CD14-positive monocyte (primary cell): ENCODE measurements at regions not wholly inside any gene's neighbourhood (a gene's known extent, or its start where the extent isn't known, plus 50 kb on each side); places are given as distances from the start of the nearest gene placed in this dataset.

Experiments
- DNase-seq, 3 donors: peaks; one replicate each; pipeline ENCODE4 v3.0.0-alpha.2; 2011 to 2022
- H2AFZ ChIP-seq: 2 replicates; pipeline ENCODE4 v1.6.0; 2012; ENCODE audit warnings: mild to moderate bottlenecking, low read depth, low read length, inconsistent platforms; ENCODE audit not compliant: insufficient read depth, poor library complexity, severe bottlenecking
- H3K27ac ChIP-seq, 2 donors: 1 replicate in 1 of 2; 2 replicates in 1 of 2; pipeline ENCODE4 v1.5.1; 2012 to 2013; ENCODE audit warnings: low read length in 2 of 2, control low read depth in 1 of 2, inconsistent platforms in 1 of 2, low read depth in 1 of 2, mild to moderate bottlenecking in 1 of 2
- H3K27me3 ChIP-seq, 2 donors: one replicate each; pipeline versions ENCODE4 v1.6.0 to v1.6.1; 2011 to 2013; ENCODE audit warnings: low read length in 2 of 2; ENCODE audit not compliant: control insufficient read depth in 2 of 2, insufficient read depth in 2 of 2
- H3K36me3 ChIP-seq, 2 donors: replicated peaks in 1 of 2; 1 replicate in 1 of 2; 2 replicates in 1 of 2; pipeline versions ENCODE4 v1.5.1 to v1.6.1; 2012 to 2013; ENCODE audit warnings: low read length in 2 of 2, control low read depth in 1 of 2, inconsistent platforms in 1 of 2, mild to moderate bottlenecking in 1 of 2; ENCODE audit not compliant: insufficient read depth in 2 of 2, control insufficient read depth in 1 of 2
- H3K4me1 ChIP-seq, 2 donors: 1 replicate in 1 of 2; 2 replicates in 1 of 2; pipeline versions ENCODE4 v1.5.1 to v1.6.1; 2012 to 2013; ENCODE audit warnings: low read length in 2 of 2, control low read depth in 1 of 2, inconsistent platforms in 1 of 2, mild to moderate bottlenecking in 1 of 2, moderate library complexity in 1 of 2; ENCODE audit not compliant: insufficient read depth in 2 of 2, control insufficient read depth in 1 of 2
- H3K4me2 ChIP-seq: replicated peaks from 2 replicates; pipeline ENCODE3; 2012; ENCODE audit warnings: low read length, moderate library complexity, mild to moderate bottlenecking; ENCODE audit not compliant: poor library complexity, severe bottlenecking; ENCODE audit errors: extremely low read depth
- H3K4me3 ChIP-seq, 3 experiments: fragments of 200-600 bp in 1 of 3; sonication (generic) in 1 of 3; replicated peaks in 1 of 3; 1 replicate in 2 of 3; 2 replicates in 1 of 3; pipeline ENCODE4 v1.5.1; 2011 to 2013; ENCODE audit warnings: low read length in 3 of 3, mild to moderate bottlenecking in 3 of 3, control low read depth in 2 of 3, low read depth in 2 of 3, inconsistent platforms in 1 of 3, moderate library complexity in 1 of 3
- H3K79me2 ChIP-seq: 2 replicates; pipeline ENCODE4 v1.6.0; 2012; ENCODE audit warnings: mild to moderate bottlenecking, control low read depth, inconsistent platforms, low read length, moderate library complexity; ENCODE audit not compliant: insufficient read depth
- H3K9ac ChIP-seq: 2 replicates; pipeline ENCODE4 v1.6.0; 2017; ENCODE audit warnings: low read length, mild to moderate bottlenecking; ENCODE audit not compliant: insufficient read depth, poor library complexity, severe bottlenecking
- H3K9me3 ChIP-seq, 2 donors: replicated peaks in 1 of 2; 1 replicate in 1 of 2; 2 replicates in 1 of 2; pipeline versions ENCODE4 v1.5.1 to v1.6.1; 2012 to 2013; ENCODE audit warnings: low read length in 2 of 2, control low read depth in 1 of 2; ENCODE audit not compliant: control insufficient read depth in 1 of 2, insufficient read depth in 1 of 2
- H4K20me1 ChIP-seq: 2 replicates; pipeline ENCODE4 v1.6.0; 2012; ENCODE audit warnings: mild to moderate bottlenecking, low read length, control low read depth, moderate library complexity; ENCODE audit not compliant: insufficient read depth
- H3K27ac Mint-ChIP-seq, 7 donors: one replicate each; pipeline ENCODE4 v1.8.0; 2020; ENCODE audit warnings: mild to moderate bottlenecking in 7 of 7, mixed read lengths in 7 of 7, moderate library complexity in 6 of 7, inconsistent platforms in 2 of 7
- H3K27me3 Mint-ChIP-seq, 3 donors: one replicate each; pipeline ENCODE4 v1.8.0; 2021 to 2022; ENCODE audit warnings: low read depth in 3 of 3, mild to moderate bottlenecking in 3 of 3, mixed read lengths in 3 of 3, moderate library complexity in 3 of 3, inconsistent platforms in 1 of 3
- H3K36me3 Mint-ChIP-seq, 2 donors: one replicate each; pipeline ENCODE4 v1.8.0; 2020; ENCODE audit warnings: mixed read lengths in 2 of 2, inconsistent platforms in 1 of 2, mild to moderate bottlenecking in 1 of 2
- H3K4me1 Mint-ChIP-seq: one replicate; pipeline ENCODE4 v1.8.0; 2020; ENCODE audit warnings: mild to moderate bottlenecking, mixed read lengths
- H3K4me3 Mint-ChIP-seq, 2 donors: one replicate each; pipeline ENCODE4 v1.8.0; 2020; ENCODE audit warnings: mild to moderate bottlenecking in 2 of 2, mixed read lengths in 2 of 2, moderate library complexity in 1 of 2
- H3K9me3 Mint-ChIP-seq, 7 donors: one replicate each; pipeline ENCODE4 v1.8.0; 2020 to 2022; ENCODE audit warnings: mixed read lengths in 7 of 7, mild to moderate bottlenecking in 6 of 7, moderate library complexity in 6 of 7, inconsistent platforms in 2 of 7
- CTCF ChIP-seq: fragments of 200-600 bp; IDR thresholded peaks from one replicate; pipeline ENCODE4 v1.8.0; 2022; ENCODE audit warnings: antibody characterized with exemption, mild to moderate bottlenecking
- WGBS: methylation state at CpG from one replicate; pipeline ENCODE4 v1.1.5; 2013; ENCODE audit warnings: missing lambda C conversion rate; ENCODE audit not compliant: insufficient coverage; 5-methylcytosine and 5-hydroxymethylcytosine counted together
- intact Hi-C, 2 donors: fragments of 100-400 bp; cut with micrococcal nuclease; formaldehyde crosslinking; loops; one replicate each; pipeline versions ENCODE4 v1.15.0 to v1.15.1; 2023

GRCh38 chr6:34615574-34616226, 59.6 kb upstream of the SPDEF start:
- H3K9me3 Mint-ChIP-seq = peaks cover 0 to 2% (median 0%) of the 10 kb centered on the region in 7 donors
- H3K4me3 ChIP-seq = no peak overlapping the region
- no peaks in the 10 kb centered on the region for H3K4me1 ChIP-seq
- peaks cover 62% of the 10 kb centered on the region for H4K20me1 ChIP-seq
- H3K27me3 Mint-ChIP-seq = no peaks in the 10 kb centered on the region
- no peak overlapping the region for H3K4me3 Mint-ChIP-seq
- H3K27ac Mint-ChIP-seq = peak overlapping the region in 1 of 7 donors; percentile 68
- H3K79me2 ChIP-seq = peaks cover 4% of the 10 kb centered on the region
- no peaks in the 10 kb centered on the region for H3K9me3 ChIP-seq
- WGBS = 83% methylated on average over 2 of the region's 7 CpGs
- no peak overlapping the region for H2AFZ ChIP-seq
- H3K9ac ChIP-seq = no peak overlapping the region
- intact Hi-C loops = no loop called here
- H3K4me2 ChIP-seq = no peak overlapping the region
- H3K36me3 ChIP-seq = peaks cover 0 to 36% of the 10 kb centered on the region in 2 donors
- DNase-seq = no peak
- H3K27ac ChIP-seq = peak overlapping the region in 1 of 2 donors; percentile 37
- H3K36me3 Mint-ChIP-seq = peaks cover 17 to 25% of the 10 kb centered on the region in 2 donors
- no peaks in the 10 kb centered on the region for H3K27me3 ChIP-seq
- no peak for TF ChIP-seq CTCF
- peaks cover 13% of the 10 kb centered on the region for H3K4me1 Mint-ChIP-seq

- H3K9me3 Mint-ChIP-seq = peaks cover 0 to 2% (median 0%) of the 10 kb centered on the region in 7 donors
- H3K79me2 ChIP-seq = peaks cover 3% of the 10 kb centered on the region
- H3K9ac ChIP-seq = no peak overlapping the region
- DNase-seq = peak in 1 of 3 donors; percentile 21
- no peaks in the 10 kb centered on the region for H3K27me3 Mint-ChIP-seq
- H3K4me3 Mint-ChIP-seq = no peak overlapping the region
- intact Hi-C loops = no loop called here
- no peaks in the 10 kb centered on the region for H3K9me3 ChIP-seq
- no peaks in the 10 kb centered on the region for H3K4me1 ChIP-seq
- peaks cover 22 to 34% of the 10 kb centered on the region in 2 donors for H3K36me3 Mint-ChIP-seq
- no peaks in the 10 kb centered on the region for H3K27me3 ChIP-seq
- H3K27ac Mint-ChIP-seq = no peak overlapping the region
- peaks cover 10 to 44% of the 10 kb centered on the region in 2 donors for H3K36me3 ChIP-seq
- peaks cover 49% of the 10 kb centered on the region for H4K20me1 ChIP-seq
- H3K4me1 Mint-ChIP-seq = peaks cover 3% of the 10 kb centered on the region
- TF ChIP-seq CTCF = no peak
- no peak overlapping the region for H3K4me2 ChIP-seq
- 80% methylated on average over 1 of the region's 4 CpGs for WGBS
- H3K4me3 ChIP-seq = no peak overlapping the region
- H3K27ac ChIP-seq = peak overlapping the region in 1 of 2 donors; percentile 39
- no peak overlapping the region for H2AFZ ChIP-seq
Observed at GRCh38 chr6:34610819-34611477, 54.8 kb upstream of the SPDEF start.
